Lower lobe of right lung (tissue), 2 donors: ENCODE measurements at regions not wholly inside any gene's neighbourhood (a gene's known extent, or its start where the extent isn't known, plus 50 kb on each side); places are given as distances from the start of the nearest gene placed in this dataset.

Experiments
- ATAC-seq, 2 donors: fragments of 200-7000 bp; cut with Tn5 transposase; one replicate each; pipeline ENCODE4 v1.9.1; 2020 to 2022; ENCODE audit warnings: mild to moderate bottlenecking in 2 of 2, moderate library complexity in 2 of 2
- DNase-seq: peaks from one replicate; pipeline ENCODE4 v3.0.0-alpha.2; 2020
- H3K27ac ChIP-seq: fragments of 200-600 bp; one replicate; pipeline ENCODE4 v1.8.0; 2022
- H3K27me3 ChIP-seq: fragments of 200-600 bp; one replicate; pipeline ENCODE4 v1.8.0; 2022; ENCODE audit warnings: low read depth
- H3K36me3 ChIP-seq: fragments of 200-600 bp; one replicate; pipeline ENCODE4 v1.8.0; 2022; ENCODE audit warnings: mild to moderate bottlenecking
- H3K4me1 ChIP-seq: fragments of 200-600 bp; one replicate; pipeline ENCODE4 v1.8.0; 2022
- H3K4me3 ChIP-seq: fragments of 200-600 bp; one replicate; pipeline ENCODE4 v1.8.0; 2022; ENCODE audit warnings: mild to moderate bottlenecking
- H3K9me3 ChIP-seq: fragments of 200-600 bp; one replicate; pipeline ENCODE4 v1.8.0; 2022
- intact Hi-C: fragments of 100-400 bp; cut with DNase I; formaldehyde crosslinking; loops from one replicate; pipeline ENCODE4 v1.11.0; 2022
- TF ChIP-seq, protein P1 (sequence below): fragments of 200-600 bp; IDR thresholded peaks from one replicate; pipeline ENCODE4 v1.8.0; 2022; ENCODE audit warnings: antibody characterized with exemption, mild to moderate bottlenecking
- donor health status: DM: no; HTN: yes; CAD: no; lungs with severe emphysema.

DNA sequence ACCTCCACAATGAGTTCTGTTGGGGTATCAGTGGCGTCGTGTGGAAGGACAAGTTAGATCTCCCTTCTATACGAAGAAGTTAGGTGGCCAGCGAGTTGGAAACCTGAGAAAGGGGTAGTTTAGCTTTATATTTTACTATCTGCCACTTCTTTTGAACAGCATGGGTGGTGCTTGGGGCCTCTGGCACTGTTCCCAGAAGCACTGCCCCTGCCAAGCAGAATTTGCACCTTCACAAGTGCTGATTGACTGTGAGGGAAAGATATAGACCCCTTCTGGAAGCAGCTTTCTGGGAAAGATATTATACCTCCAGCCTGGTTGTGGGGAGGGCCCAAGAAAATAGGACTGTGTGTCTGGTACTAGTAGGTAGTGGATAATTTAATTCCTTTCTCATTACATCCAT is 246.9 kb downstream of the FBXO8 start:
- no peaks in the 10 kb centered on the region for H3K27me3 ChIP-seq
- intact Hi-C loops: no loop called here
- TF ChIP-seq, protein P1, sequence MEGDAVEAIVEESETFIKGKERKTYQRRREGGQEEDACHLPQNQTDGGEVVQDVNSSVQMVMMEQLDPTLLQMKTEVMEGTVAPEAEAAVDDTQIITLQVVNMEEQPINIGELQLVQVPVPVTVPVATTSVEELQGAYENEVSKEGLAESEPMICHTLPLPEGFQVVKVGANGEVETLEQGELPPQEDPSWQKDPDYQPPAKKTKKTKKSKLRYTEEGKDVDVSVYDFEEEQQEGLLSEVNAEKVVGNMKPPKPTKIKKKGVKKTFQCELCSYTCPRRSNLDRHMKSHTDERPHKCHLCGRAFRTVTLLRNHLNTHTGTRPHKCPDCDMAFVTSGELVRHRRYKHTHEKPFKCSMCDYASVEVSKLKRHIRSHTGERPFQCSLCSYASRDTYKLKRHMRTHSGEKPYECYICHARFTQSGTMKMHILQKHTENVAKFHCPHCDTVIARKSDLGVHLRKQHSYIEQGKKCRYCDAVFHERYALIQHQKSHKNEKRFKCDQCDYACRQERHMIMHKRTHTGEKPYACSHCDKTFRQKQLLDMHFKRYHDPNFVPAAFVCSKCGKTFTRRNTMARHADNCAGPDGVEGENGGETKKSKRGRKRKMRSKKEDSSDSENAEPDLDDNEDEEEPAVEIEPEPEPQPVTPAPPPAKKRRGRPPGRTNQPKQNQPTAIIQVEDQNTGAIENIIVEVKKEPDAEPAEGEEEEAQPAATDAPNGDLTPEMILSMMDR: no peak
- no peaks in the 10 kb centered on the region for H3K36me3 ChIP-seq
- no peak for ATAC-seq
- H3K4me1 ChIP-seq: no peaks in the 10 kb centered on the region
- H3K27ac ChIP-seq: no peak overlapping the region
- H3K4me3 ChIP-seq: no peak overlapping the region
- no peak for DNase-seq
- H3K9me3 ChIP-seq: no peaks in the 10 kb centered on the region

DNA sequence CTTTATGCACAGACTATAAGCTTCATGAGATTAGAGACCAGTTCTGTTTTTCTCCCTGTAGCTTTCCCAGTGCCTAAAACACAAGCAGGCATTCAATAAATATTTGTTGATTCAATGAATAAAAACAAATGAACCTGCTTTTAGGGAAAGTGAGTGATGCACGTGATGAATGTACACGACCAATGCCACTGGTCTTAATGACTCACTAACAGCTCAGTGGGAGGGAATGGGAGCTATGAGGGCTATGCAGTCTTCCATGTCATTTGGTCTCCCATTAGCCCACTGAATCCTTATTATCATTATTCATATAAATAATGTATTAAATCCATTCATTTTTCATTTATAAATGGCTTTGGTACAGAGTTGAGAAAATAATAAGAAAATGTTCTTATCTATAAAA is 247.4 kb downstream of the FBXO8 start:
- H3K36me3 ChIP-seq: no peaks in the 10 kb centered on the region
- intact Hi-C loops: no loop called here

DNA sequence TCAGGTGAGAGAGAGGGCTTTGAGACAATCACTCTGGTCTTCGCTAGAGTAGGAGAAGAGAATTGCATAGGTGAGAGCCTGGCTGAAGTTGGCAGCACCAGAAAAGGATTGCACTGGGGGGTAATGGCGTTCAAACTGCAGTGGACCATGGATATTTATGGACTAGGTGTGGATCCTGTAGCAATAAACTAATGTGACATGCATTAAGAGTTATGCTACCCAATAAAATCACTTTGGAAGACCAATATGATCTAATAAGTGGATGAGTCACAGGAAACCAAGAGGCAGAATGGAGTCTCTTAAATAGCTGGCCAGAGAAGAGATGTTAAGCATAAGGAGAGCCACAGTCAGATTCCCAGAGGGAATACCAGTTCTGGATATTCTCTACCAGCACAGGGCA is 259.8 kb downstream of the FBXO8 start:
- H3K36me3 ChIP-seq: no peaks in the 10 kb centered on the region
- no peak for DNase-seq
- H3K4me1 ChIP-seq: no peaks in the 10 kb centered on the region
- H3K27ac ChIP-seq: no peak overlapping the region
- TF ChIP-seq, protein P1: no peak
- intact Hi-C loops: no loop called here
- no peak overlapping the region for H3K4me3 ChIP-seq
- no peaks in the 10 kb centered on the region for H3K9me3 ChIP-seq
- no peaks in the 10 kb centered on the region for H3K27me3 ChIP-seq
- ATAC-seq: no peak

More for the DNA sequence above, 247.4 kb downstream of the FBXO8 start:
- no peaks in the 10 kb centered on the region for H3K4me1 ChIP-seq
- DNase-seq: no peak
- H3K9me3 ChIP-seq: no peaks in the 10 kb centered on the region
- H3K4me3 ChIP-seq: no peak overlapping the region
- no peak overlapping the region for H3K27ac ChIP-seq
- TF ChIP-seq, protein P1: no peak
- H3K27me3 ChIP-seq: no peaks in the 10 kb centered on the region
- ATAC-seq: no peak

DNA sequence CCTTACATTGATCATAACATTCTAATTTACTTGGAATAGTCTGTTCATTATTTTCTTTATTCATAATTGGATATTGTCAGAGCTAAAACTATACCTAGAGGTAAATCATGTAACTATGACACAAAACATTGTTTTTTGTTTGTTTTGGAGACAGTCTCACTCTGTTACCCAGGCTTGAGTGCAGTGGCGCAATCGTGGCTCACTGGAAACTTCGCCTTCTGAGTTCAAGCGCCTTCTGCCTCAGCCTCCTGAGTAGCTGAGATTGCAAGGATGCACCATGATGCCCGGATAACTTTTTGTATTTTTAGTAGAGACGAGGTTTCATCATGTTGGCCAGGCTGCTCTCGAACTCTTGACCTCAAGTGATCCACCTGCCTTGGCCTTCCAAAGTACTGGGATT is 265.2 kb downstream of the FBXO8 start:
- no peak overlapping the region for H3K27ac ChIP-seq
- ATAC-seq (no peak), DNase-seq (no peak)
- H3K27me3 ChIP-seq: no peaks in the 10 kb centered on the region
- no peaks in the 10 kb centered on the region for H3K36me3 ChIP-seq
- H3K9me3 ChIP-seq: no peaks in the 10 kb centered on the region
- intact Hi-C loops: no loop called here
- TF ChIP-seq, protein P1: no peak
- no peaks in the 10 kb centered on the region for H3K4me1 ChIP-seq
- H3K4me3 ChIP-seq: no peak overlapping the region

DNA sequence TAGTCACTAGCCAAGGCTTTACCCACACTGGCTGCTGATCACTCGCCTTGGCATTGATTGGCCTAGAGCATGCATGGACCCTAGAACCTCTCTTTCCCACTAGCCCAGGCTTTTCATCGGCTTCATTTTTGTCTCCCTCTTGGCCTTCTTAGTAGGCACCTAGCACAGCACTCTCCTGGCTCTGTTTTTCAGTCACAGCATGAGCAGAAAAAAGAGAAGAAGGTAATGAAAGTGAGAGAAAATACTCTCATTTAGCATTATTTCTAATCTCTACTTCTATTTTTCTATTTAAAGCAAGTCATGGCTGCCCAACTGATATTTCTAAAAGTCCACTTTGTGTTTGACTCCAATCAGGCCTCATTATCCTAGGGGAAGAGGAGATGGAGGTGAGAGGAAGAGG is 267.2 kb downstream of the FBXO8 start:
- H3K9me3 ChIP-seq: no peaks in the 10 kb centered on the region
- intact Hi-C loops: no loop called here
- H3K27me3 ChIP-seq: no peaks in the 10 kb centered on the region
- ATAC-seq (no peak), DNase-seq (no peak)
- TF ChIP-seq, protein P1: no peak
- H3K4me3 ChIP-seq: no peak overlapping the region
- no peaks in the 10 kb centered on the region for H3K36me3 ChIP-seq
- H3K4me1 ChIP-seq: no peaks in the 10 kb centered on the region
- no peak overlapping the region for H3K27ac ChIP-seq

DNA sequence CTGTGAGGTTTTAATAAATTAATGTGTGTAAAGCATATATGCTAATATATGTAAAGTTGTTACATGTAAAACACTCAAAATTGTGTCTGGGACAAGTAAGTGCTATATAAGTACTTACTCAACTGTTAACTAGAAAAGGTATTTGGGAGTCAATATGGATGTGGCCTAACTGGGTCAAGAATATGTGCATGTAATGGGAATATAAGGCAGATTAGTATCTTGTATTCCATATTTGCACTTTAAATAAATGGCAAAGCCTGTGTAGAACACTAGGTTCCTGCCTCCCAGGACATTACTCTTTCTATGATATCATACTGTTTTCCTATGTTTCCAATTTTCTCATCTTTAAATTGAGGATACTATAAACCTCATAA is 270.6 kb downstream of the FBXO8 start:
- no peaks in the 10 kb centered on the region for H3K4me1 ChIP-seq
- TF ChIP-seq, protein P1: no peak
- H3K27me3 ChIP-seq: no peaks in the 10 kb centered on the region
- H3K9me3 ChIP-seq: no peaks in the 10 kb centered on the region
- intact Hi-C loops: no loop called here
- ATAC-seq: no peak
- no peaks in the 10 kb centered on the region for H3K36me3 ChIP-seq
- no peak overlapping the region for H3K4me3 ChIP-seq
- no peak for DNase-seq
- H3K27ac ChIP-seq: no peak overlapping the region
